AG08396 (cell line): ENCODE measurements at regions not wholly inside any gene's neighbourhood (a gene's known extent, or its start where the extent isn't known, plus 50 kb on each side); places are given as distances from the start of the nearest gene placed in this dataset.

Experiments used
- DNase-seq: peaks from one replicate; pipeline ENCODE4 v3.0.0; 2012; ENCODE audit warnings: low spot score, mixed read lengths

- peak; percentile 31 for DNase-seq
These were observed 54.4 kb upstream of the CDC42BPA start for GRCh38 chr1:227372726-227373130.

- DNase-seq = no peak
These were observed 52.4 kb upstream of the CDC42BPA start for GRCh38 chr1:227370533-227371254.

- DNase-seq = no peak
These were observed 50.9 kb upstream of the CDC42BPA start for GRCh38 chr1:227369102-227369760.
